Activated CD8-positive, alpha-beta memory T cell treated with anti-CD3 and anti-CD28 coated beads for 48 hours (primary cell): ENCODE measurements at regions not wholly inside any gene's neighbourhood (a gene's known extent, or its start where the extent isn't known, plus 50 kb on each side); places are given as distances from the start of the nearest gene placed in this dataset.
"Not testable (repeated sequence)": the region's sequence is repeated elsewhere in the genome, so short reads cannot be mapped to it uniquely, and the experiment has no call there.

Experiments
- DNase-seq, 3 experiments: peaks; one replicate each; pipeline ENCODE4 v3.0.0-alpha.2; 2020; ENCODE audit warnings: low read depth in 2 of 3, low spot score in 2 of 3

DNA sequence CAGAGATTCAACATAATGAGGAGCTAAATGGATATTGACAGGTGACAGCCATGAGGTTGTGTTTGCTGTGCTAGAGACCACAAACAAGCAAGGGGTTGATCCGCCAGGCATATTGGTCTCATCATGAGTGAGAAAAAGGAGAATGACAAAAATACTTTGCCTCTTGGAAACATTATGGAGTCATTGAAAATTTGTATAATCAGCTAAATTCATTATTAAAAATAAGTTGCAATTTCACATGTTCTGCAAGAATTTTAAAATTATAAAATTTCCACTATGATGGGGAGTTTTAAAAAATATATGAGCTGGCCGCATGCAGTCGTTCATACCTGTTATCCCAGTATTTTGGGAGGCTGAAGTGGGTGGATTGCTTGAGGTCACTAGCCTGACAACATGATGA, 912.3 kb upstream of the SLC35B3 start:
- DNase-seq = no peak

DNA sequence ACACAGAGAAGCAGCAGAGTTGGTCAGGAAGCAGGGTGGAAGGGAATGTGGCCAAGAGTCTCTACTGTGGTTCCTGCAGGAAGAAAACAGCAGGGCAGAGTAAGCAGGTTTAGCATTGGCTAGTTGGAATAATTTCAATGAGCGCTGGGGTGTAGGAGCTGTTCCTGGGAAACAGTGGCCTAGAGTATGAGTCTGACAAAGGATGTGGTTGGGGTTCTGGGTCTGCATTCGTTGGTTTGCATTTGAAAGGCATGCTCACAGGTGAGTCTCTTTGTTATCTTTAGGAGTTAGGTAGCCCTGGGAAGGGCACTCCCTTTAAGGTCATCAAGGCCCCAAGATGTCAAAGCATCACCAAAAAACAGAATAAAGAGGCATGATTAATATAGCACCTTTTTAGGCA, 911.6 kb upstream of the SLC35B3 start:
- DNase-seq = no peak

DNA sequence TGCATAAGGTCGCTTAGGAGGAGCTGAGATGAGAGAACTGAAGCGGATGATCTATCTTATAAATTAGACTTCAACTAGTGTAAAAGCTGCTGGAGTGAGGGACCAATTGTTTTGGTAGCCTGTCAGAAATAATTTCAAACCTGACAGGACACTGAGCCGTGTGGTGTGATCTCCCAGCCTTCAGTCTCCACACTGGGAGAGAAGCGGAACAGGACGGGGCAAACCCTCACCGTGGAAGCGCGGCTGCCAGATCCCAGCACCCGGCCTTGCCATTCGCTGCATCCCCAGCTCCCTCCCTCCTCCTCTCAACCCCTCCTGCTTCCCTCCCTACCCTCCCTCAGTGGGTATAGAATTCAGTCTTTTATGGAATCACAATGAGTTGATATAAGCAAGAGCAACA, 900.1 kb upstream of the SLC35B3 start:
- DNase-seq = no peak

DNA sequence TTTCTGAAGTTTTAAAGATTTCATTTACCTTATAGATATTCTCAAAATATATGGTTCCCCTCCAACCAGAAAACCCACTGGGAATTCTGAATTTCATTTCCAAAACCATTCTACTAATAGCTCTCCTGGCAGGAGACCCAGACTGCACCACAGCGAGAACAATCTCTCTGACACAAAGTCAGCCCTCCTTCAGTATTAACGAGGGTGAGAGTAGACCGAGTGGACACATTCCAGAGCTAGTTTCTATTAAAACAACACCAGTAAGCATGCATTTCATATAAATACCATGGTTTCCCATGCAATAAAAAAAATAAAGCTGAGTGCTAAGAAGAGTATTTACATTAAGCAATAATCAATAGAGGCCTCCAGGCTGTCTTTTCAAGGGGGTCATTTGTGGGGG, 899.6 kb upstream of the SLC35B3 start:
- DNase-seq = no peak

DNA sequence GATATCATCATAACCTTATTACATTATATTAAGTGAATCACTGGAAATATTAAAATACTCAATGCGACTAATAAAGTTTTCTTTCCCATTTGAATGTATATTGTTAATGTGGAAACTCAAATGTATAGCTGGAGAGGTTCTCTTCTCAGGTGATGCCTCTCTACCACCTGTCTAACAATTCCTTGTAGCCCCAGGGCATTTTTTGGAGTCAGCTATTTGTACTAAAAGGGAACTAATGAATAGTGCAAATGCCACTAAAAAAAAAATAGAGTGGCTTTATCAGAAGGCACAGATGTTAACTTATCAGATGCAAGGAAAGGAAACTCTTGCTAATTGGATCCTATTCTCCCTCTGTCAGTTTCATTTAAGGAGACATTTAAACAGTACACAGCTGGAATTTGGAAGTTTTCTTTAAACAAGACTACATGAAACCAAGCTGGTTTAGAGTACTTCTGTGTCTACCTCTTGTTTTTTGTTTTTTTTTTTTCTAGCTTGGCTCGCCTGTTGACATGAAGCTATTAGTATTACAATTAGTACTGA, 897.0 kb upstream of the SLC35B3 start:
- DNase-seq = no peak

DNA sequence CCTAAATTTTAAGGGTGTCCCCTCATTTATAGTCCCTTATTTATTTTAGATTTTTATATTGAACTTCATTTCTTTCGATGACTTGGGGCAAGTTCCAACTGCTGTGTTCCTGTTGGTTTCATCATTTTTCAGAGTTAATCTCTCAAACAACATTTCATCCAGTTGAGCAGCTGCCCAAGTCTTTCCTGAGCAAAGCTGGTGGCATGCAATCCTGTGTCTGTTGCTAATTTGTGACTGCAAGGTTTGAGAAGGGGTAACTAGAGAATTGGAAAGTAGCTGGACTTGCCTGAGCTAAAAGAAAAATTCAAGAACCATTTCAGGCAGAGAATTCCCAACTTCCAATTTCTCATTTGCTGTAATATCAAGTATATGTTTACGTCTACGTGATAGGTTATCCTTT, 881.5 kb upstream of the SLC35B3 start:
- no peak for DNase-seq

DNA sequence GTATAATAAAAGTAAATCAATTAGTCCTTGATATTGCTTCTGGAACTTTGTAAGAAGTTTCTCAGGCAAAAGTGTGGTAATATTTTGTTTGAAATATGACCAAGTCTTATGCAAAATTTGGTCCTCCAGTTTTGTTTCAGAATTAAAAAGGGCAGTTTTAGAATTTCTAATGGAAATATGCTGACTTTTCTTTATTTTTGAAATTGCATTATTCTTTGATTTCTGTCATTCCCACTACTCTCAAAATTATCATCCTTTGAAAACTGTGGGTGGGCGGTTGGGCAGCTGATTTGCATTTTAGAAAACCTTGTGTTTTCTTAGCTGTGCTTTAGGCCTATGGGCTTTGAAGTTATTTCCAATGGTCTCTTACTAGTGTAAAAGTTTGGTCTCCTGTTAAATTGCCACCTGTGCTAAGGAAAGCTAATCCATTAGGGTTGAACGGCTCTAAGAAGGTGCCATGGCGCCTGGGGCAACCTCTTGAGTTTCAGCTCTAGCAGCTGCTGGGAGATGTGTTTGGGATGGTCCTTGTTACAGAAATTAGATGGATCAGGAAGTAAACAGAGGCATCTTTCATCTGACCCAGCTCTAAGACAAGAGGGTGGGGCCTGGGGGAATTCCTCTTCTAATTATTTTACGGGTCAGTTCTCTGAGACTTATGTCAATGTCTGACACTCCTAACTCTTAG, 880.8 kb upstream of the SLC35B3 start:
- no peak for DNase-seq

DNA sequence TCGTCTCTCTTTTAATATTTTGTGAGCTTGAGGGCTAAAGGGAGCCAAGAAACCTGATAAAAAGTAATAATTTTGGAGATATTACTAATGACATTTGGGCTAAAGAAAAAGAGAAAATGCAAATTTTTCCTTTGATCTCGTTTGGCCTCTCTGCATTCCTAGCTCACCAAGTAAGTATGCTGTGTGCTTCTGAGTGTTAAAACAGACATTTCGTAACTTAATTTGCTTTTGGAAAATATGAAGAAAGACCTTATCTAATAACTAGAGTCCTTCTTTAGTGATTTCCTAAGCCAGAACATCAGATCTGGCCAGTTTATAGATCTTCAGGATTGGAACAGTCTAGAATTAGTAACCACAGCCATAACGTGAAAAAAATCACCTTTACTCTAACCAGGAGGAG, 872.9 kb upstream of the SLC35B3 start:
- DNase-seq = no peak

DNA sequence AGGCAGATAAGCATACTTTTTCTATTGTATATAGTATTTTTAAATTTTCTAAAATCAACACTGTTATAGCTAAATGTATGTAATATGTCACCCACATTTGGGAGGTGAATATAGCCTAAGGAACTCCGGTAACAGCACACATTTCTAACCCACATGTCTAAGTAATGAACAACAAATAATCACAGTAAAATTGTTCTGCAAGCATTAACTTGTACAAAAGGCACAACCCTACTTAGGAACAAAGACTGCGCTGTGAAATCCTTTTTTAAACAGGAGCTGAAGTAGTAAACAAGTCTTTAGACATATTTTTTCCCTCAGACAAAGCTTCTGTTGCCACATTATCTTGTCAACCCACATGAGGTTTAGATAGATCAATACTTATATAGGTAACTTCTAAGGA, 872.4 kb upstream of the SLC35B3 start:
- DNase-seq = no peak

DNA sequence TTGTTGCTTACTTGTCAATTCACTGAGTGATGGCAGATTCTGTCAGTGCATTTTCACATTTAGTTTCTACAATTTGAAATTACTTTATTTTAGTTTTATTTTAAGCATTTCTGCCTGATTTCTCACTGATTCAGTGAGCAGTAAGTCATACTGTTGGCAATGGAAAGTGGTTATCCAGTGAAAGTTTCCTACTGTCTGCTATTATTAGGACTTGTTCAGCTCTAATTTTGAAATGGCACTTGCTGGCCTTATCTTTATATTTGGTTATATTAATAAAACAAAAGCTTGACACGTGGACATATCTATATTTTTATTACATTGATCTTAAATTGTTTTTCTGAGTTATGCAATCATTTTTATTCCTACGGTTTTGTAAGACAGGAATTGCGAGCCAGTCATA, 871.8 kb upstream of the SLC35B3 start:
- no peak for DNase-seq

DNA sequence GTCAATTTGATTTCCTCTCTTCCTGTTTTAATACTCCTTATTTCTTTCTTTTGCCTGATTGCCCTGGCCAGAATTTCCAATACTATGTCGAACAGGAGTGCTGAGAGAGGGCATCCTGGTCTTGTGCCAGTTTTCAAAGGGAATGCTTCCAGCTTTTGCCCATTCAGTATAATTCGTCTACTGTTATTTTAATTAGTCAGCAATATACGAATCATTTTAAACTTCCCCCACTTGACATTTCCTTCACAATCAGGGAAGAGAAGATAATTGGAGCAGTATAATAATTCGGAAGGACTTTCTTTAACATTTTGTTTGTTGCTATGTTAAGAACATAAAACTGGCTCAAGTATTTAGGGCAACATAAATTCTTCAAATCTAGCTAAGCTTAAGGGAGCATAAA, 860.3 kb upstream of the SLC35B3 start:
- no peak for DNase-seq

DNA sequence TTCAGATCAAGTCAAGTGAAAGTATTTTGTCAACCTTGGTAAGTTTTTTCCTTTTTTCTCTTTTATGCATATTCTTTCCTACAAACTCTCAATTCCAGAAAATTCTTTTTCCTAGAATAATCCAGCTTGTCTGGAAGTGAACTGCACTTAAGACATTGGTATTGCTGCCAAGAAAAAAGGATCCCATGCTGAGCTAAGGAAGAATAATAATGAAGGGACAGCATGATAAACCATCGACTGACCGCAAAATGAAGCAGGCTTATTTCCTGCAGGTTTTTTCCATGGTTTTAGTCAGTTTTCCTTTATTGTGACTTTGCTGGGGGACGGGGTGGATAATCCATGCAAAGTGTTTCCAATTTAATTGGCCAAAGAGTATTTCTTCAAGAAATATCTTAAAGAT, 857.6 kb upstream of the SLC35B3 start:
- no peak for DNase-seq

DNA sequence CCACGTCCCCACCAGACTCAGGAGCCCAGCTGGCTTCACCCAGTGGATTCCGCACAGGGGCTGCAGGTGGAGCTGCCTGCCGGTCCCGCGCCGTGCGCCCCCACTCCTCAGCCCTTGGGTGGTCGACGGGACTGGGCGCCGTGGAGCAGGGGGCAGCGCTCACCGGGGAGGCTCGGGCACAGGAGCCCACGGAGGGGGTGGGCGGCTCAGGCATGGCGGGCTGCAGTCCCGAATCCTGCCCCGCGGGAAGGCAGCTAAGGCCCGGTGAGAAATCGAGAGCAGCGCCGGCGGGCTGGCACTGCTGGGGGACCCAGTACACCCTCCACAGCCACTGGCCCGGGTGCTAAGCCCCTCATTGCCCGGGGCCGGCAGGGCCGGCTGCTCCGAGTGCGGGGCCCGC, 855.0 kb upstream of the SLC35B3 start:
- DNase-seq = not testable (repeated sequence)

DNA sequence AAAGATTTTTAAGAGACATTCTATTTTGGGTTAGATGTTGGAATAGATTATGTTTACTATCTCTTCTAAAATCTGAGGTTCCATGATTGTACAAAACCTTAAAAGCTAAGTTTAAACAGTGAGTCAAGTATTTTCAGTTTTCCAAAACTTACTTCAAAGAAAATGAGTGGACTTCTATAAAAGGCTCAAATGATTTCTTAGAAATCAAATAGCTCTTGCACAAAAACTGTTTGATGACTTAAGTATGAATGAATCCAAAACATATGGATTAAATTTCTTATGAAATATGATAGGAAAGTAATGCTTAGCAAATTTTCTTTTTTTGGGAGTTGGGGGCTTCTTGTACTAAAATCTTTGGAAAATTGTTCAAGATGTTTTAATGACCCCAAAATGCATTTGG, 837.3 kb upstream of the SLC35B3 start:
- DNase-seq = no peak

DNA sequence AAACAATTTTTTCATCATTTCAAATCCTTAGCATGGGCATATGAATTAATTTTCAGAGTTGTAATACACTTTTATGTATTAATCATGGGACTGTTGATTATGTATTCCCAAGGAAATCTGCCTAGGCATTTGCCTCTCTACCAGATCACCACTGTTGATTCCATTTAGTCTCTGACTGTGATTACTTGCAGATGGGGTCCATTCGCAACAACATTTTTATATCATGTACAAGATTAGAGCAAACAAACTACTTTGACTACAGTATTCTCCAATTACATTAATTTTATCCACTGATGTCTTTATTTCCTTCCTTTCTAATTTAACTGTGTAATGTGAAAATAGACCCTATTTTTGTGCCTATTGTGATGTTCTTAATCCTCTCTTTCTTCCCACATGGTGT, 831.4 kb upstream of the SLC35B3 start:
- no peak for DNase-seq

DNA sequence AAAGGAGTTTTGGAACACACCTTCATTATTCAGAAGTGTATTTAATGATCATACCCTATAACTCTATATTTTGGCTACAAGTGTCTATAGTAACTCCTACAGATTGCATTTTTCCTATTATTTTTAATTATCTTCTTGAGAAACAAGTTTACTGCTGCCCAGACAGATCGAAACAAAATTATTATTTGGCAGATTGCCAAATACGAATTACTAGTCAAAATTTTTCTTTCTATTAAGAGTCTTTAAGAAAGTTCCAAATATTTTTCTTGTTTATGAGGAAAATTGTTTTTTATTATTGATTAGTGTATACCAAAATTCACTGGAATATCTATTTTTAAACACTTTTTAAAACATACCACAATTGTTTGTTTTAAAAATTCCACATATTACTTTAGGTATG, 821.9 kb upstream of the SLC35B3 start:
- DNase-seq = no peak

DNA sequence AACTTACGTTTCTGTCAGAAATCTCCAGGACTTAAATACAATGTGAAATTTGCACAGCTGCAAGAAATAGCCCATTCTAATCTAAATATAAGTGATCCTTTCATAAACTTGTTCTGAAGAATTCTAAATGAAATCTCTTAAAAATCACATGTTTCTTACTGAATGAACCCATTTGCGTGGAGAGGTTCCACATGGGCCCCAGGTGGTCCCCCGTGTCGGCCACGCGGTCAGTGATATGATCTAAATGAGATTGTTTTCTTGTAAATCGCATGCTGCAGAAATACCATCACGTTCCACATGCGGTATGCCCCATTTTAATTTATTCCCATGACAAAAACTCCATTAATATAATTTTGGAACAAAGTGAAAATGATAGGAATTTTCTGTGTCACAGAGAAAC, 818.9 kb upstream of the SLC35B3 start:
- DNase-seq = no peak

DNA sequence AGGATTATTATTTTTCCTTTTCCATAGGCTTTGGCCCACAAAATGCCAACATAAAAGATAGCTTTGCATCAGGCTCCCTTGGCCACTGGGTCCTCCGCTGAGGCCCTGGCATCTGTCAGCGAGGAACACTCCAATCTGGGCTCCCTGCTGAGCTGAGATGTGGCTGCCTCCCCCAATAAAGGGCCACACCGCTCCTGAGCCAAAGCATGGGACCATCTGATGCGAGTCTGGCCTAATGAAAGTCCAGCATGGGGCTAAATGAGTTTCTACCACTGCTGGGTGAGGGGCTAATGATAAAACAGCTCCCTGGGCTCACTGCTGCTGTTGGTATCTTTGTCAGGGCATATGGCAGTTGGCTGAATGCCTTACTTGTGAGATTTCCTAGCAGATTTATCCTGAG, 817.5 kb upstream of the SLC35B3 start:
- no peak for DNase-seq

DNA sequence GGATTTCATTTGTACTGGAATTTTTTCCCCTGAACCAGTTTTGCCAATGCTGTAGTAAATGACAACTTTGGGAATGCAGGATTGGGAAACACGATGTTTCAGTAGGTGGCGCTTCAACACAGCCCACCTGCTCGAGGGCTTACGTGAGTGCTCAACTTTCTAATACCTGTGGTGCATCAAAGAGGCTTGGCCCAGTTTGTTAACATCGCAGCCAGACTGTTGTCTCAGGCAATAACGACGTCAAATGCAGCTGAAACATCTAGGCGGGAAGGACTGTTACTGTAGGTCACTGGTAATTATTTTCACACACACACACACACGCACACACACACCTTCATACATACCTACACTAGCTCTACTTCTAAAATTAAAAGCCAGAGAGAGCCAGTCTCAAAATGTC, 815.5 kb upstream of the SLC35B3 start:
- no peak for DNase-seq

DNA sequence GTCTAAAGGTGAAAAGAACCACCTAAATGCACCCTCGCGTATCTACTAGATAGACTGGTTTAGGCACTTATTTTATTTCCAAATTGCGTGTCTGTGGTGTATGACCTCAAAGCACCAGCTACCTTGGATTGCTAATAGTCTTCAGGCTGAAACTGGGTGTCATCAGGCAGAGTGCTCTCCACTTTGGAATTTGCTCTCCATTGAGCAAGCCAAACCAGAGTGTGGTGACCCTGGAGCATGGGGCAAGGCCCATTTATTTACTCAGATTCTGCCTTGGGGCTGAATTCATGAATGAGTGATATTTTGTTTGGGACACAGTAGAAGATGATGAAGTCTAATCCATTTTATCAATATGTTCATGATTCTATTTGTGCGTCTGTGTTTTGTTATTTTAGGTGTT, 812.8 kb upstream of the SLC35B3 start:
- no peak for DNase-seq

DNA sequence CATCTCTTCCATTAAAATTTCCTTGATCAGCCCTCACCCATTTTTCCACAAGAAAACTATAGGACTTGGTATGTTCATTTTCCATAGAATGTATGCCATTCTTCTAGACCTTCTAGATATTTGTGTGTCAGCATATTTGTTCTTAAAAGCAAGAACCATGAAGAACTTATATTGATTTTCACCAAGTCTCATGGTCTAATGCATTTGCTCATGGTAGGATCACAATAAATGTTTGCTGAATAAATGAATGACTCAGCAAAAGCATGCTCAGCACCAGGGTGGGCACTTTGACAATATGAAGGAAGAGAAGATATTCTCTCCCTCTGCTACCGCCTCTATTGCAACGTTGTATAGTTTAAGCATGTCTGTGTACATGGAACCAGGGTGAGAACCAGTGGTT, 805.5 kb upstream of the SLC35B3 start:
- no peak for DNase-seq

DNA sequence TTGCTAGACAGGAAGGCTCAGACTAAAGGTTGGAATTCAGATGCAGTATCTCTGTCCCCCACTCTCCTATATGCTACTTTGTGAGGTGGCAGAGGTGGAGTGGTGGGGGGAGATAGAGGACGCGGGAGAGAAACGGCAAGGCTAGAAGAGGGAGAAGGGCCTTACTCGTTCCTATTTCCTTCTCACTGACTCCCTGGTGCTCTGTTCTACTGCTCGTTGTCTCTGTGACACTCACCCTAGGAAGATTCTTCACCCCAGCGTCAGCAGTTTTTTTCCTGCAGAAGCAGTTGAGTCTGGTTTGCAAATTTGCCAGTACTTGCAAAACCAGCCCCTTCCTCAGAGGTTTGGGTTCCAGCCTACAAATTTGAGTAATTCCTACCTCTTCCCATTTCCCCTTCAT, 801.1 kb upstream of the SLC35B3 start:
- DNase-seq = no peak

DNA sequence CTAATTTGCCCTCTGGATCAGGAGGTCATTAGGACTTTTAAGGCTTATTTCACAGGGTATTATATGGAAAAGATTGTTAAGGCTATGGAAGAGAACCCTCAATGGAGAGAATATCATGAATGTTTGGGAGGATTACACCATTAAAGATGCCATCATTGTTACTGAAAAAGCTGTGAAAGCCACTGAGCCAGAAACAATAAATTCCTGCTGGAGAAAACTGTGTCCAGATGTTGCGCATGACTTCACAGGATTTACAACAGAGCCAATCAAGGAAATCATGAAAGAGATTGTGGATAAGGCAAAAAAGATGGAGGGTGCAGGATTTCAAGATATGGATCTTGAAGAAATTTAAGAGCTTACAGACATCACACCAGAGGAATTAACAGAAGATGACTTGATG, 798.3 kb upstream of the SLC35B3 start:
- DNase-seq = no peak

DNA sequence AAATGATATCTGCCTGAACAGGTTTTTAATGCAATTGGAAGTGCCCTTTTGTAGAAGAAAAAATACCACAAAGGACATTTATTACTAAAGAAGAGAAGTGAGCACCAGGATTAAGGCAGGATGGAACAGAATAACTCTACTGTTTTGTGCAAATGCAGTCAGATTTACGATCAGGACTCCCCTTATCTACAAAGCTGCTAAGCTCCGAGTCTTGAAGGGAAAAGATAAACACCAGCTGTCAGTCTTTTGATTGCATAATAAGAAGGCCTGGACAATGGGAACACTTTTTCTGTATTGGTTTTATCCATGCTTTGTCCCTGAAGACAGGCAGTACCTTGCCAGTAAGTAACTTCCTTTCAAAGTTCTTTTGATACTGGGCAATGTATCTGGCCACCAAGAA, 797.9 kb upstream of the SLC35B3 start:
- DNase-seq = no peak
